SK-N-SH treated with all-trans-retinoic acid at 6 μM for 48 hours (cell line): ENCODE measurements at regions not wholly inside any gene's neighbourhood (a gene's known extent, or its start where the extent isn't known, plus 50 kb on each side); places are given as distances from the start of the nearest gene placed in this dataset.

Experiments used
- ATAC-seq: fragments of 200-7000 bp; cut with Tn5 transposase; 3 replicates; pipeline ENCODE4 v1.9.1; 2020; ENCODE audit warnings: mild to moderate bottlenecking, moderate library complexity
- ARNTL ChIP-seq: fragments of 450-650 bp; formaldehyde crosslinking; IDR thresholded peaks from 2 replicates; pipeline ENCODE4 v1.5.0; 2020; ENCODE audit warnings: low read depth, mild to moderate bottlenecking, moderate library complexity, borderline replicate concordance
- CSDC2 ChIP-seq: fragments of 250-450 bp; sonication (Bioruptor Pico); IDR thresholded peaks from 2 replicates; pipeline ENCODE4 v1.5.0; 2020; ENCODE audit warnings: mild to moderate bottlenecking, moderate library complexity
- ESRRG ChIP-seq: fragments of 250-450 bp; sonication (Bioruptor Pico); IDR thresholded peaks from 2 replicates; pipeline ENCODE4 v1.6.1; 2021; ENCODE audit warnings: mild to moderate bottlenecking
- GLIS3 ChIP-seq: fragments of 250-450 bp; sonication (Bioruptor Pico); IDR thresholded peaks from 2 replicates; pipeline ENCODE4 v1.5.0; 2020; ENCODE audit warnings: mild to moderate bottlenecking, moderate library complexity
- OSR1 ChIP-seq: fragments of 250-450 bp; sonication (Bioruptor Pico); IDR thresholded peaks from 2 replicates; pipeline ENCODE4 v1.8.0; 2022; ENCODE audit warnings: moderate library complexity, mild to moderate bottlenecking, inconsistent platforms
- PPARA ChIP-seq: fragments of 250-450 bp; sonication (Bioruptor Pico); IDR thresholded peaks from 2 replicates; pipeline ENCODE4 v1.5.0; 2020; ENCODE audit warnings: mild to moderate bottlenecking, borderline replicate concordance
- RARB ChIP-seq: fragments of 250-450 bp; sonication (Bioruptor Pico); IDR thresholded peaks from 2 replicates; pipeline ENCODE4 v1.8.0; 2021; ENCODE audit warnings: mild to moderate bottlenecking, moderate library complexity
- SNAI2 ChIP-seq: fragments of 250-450 bp; sonication (Bioruptor Pico); IDR thresholded peaks from 2 replicates; pipeline ENCODE4 v1.5.0; 2020; ENCODE audit warnings: mild to moderate bottlenecking, moderate library complexity
- TCF4 ChIP-seq: fragments of 250-450 bp; sonication (Bioruptor Pico); IDR thresholded peaks from 2 replicates; pipeline ENCODE4 v1.8.0; 2021; ENCODE audit warnings: mild to moderate bottlenecking, moderate library complexity, borderline replicate concordance
- TOX ChIP-seq: fragments of 250-450 bp; sonication (Bioruptor Pico); IDR thresholded peaks from 2 replicates; pipeline ENCODE4 v1.8.0; 2021; ENCODE audit warnings: mild to moderate bottlenecking, moderate library complexity, borderline replicate concordance
- ZC3H10 ChIP-seq: fragments of 250-450 bp; sonication (Bioruptor Pico); IDR thresholded peaks from 2 replicates; pipeline ENCODE4 v1.5.1; 2021; ENCODE audit warnings: mild to moderate bottlenecking, moderate library complexity
- ZFP3 ChIP-seq: fragments of 250-450 bp; sonication (Bioruptor Pico); IDR thresholded peaks from 2 replicates; pipeline ENCODE4 v1.5.0; 2020; ENCODE audit warnings: mild to moderate bottlenecking, moderate library complexity
- ZNF565 ChIP-seq: fragments of 450-650 bp; formaldehyde crosslinking; conservative IDR thresholded peaks from 2 replicates; pipeline ENCODE4 v1.5.0; 2020; ENCODE audit warnings: low read depth, mild to moderate bottlenecking, moderate library complexity
- ZNF8 ChIP-seq: fragments of 450-650 bp; formaldehyde crosslinking; IDR thresholded peaks from 2 replicates; pipeline ENCODE4 v1.5.0; 2020; ENCODE audit warnings: mild to moderate bottlenecking, moderate library complexity
- TF ChIP-seq, protein P1 (sequence below): fragments of 250-450 bp; sonication (Bioruptor Pico); IDR thresholded peaks from 2 replicates; pipeline ENCODE4 v1.8.0; 2021; ENCODE audit warnings: low read depth, mild to moderate bottlenecking, moderate library complexity, borderline replicate concordance
- TF ChIP-seq, protein P2 (sequence below): fragments of 250-450 bp; sonication (Bioruptor Pico); IDR thresholded peaks from 2 replicates; pipeline ENCODE4 v1.8.0; 2020; ENCODE audit warnings: mild to moderate bottlenecking, moderate library complexity, borderline replicate concordance
- TF ChIP-seq, protein P3 (sequence below): fragments of 250-450 bp; sonication (Bioruptor Pico); IDR thresholded peaks from 2 replicates; pipeline ENCODE4 v1.5.1; 2021; ENCODE audit warnings: mild to moderate bottlenecking, moderate library complexity
- TF ChIP-seq, protein P4 (sequence below): fragments of 250-450 bp; sonication (Bioruptor Pico); IDR thresholded peaks from 2 replicates; pipeline ENCODE4 v1.5.0; 2020; ENCODE audit warnings: mild to moderate bottlenecking, moderate library complexity
- TF ChIP-seq, protein P5 (sequence below): fragments of 250-450 bp; sonication (Bioruptor Pico); IDR thresholded peaks from 2 replicates; pipeline ENCODE4 v1.5.1; 2020; ENCODE audit warnings: low read depth, mild to moderate bottlenecking, moderate library complexity

DNA sequence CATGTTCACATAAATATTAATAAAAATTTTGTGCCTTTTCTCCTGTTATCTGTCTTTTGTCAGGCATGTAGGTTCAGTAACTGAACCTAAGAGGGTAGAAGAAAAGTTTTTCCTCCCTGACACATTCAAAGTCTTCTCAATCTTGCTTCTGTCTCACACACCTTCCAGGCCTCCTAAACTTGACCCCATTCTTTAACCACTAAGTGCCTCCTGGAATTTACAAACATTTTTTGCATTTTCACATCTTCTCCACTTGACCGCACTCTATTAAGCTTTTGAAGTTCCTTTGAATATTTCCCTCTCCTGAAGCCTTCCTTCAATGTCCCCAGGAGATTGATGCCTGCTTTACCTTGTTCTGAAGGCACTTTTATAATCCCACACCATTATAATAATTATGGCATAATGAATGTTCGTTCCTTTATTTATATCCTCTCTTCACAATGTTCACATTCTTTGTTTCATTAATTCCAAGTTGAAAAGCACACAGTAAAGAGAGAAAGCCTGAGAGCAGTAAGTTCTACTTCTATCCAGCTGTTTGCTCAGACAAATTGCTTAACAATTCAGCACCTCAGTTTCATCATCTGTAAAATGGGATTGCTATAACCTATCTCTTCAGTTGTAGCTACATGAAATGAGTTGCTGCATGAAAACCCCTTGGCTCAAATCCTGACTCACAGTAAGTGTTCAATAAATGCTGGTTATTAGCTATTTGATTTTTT lies 184.8 kb upstream of the KLHL29 start:
- TF ChIP-seq, protein P1, sequence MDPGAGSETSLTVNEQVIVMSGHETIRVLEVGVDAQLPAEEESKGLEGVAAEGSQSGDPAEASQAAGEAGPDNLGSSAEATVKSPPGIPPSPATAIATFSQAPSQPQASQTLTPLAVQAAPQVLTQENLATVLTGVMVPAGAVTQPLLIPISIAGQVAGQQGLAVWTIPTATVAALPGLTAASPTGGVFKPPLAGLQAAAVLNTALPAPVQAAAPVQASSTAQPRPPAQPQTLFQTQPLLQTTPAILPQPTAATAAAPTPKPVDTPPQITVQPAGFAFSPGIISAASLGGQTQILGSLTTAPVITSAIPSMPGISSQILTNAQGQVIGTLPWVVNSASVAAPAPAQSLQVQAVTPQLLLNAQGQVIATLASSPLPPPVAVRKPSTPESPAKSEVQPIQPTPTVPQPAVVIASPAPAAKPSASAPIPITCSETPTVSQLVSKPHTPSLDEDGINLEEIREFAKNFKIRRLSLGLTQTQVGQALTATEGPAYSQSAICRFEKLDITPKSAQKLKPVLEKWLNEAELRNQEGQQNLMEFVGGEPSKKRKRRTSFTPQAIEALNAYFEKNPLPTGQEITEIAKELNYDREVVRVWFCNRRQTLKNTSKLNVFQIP = no peak
- TF ChIP-seq ZFP3 (CRISPR knock-in tag) (no peak), ARNTL (CRISPR knock-in tag) (no peak), TOX (CRISPR knock-in tag) (no peak), RARB (CRISPR knock-in tag) (no peak), ZNF565 (no peak), TCF4 (CRISPR knock-in tag) (no peak), CSDC2 (CRISPR knock-in tag) (no peak), OSR1 (CRISPR knock-in tag) (no peak), ESRRG (no peak), ZC3H10 (CRISPR knock-in tag) (no peak), GLIS3 (CRISPR knock-in tag) (no peak), ZNF8 (no peak), SNAI2 (CRISPR knock-in tag) (no peak), PPARA (CRISPR knock-in tag) (no peak)
- TF ChIP-seq, protein P2, sequence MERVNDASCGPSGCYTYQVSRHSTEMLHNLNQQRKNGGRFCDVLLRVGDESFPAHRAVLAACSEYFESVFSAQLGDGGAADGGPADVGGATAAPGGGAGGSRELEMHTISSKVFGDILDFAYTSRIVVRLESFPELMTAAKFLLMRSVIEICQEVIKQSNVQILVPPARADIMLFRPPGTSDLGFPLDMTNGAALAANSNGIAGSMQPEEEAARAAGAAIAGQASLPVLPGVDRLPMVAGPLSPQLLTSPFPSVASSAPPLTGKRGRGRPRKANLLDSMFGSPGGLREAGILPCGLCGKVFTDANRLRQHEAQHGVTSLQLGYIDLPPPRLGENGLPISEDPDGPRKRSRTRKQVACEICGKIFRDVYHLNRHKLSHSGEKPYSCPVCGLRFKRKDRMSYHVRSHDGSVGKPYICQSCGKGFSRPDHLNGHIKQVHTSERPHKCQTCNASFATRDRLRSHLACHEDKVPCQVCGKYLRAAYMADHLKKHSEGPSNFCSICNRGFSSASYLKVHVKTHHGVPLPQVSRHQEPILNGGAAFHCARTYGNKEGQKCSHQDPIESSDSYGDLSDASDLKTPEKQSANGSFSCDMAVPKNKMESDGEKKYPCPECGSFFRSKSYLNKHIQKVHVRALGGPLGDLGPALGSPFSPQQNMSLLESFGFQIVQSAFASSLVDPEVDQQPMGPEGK = no peak
- TF ChIP-seq, protein P3, sequence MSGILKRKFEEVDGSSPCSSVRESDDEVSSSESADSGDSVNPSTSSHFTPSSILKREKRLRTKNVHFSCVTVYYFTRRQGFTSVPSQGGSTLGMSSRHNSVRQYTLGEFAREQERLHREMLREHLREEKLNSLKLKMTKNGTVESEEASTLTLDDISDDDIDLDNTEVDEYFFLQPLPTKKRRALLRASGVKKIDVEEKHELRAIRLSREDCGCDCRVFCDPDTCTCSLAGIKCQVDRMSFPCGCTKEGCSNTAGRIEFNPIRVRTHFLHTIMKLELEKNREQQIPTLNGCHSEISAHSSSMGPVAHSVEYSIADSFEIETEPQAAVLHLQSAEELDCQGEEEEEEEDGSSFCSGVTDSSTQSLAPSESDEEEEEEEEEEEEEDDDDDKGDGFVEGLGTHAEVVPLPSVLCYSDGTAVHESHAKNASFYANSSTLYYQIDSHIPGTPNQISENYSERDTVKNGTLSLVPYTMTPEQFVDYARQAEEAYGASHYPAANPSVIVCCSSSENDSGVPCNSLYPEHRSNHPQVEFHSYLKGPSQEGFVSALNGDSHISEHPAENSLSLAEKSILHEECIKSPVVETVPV (CRISPR knock-in tag) = no peak
- TF ChIP-seq, protein P4, sequence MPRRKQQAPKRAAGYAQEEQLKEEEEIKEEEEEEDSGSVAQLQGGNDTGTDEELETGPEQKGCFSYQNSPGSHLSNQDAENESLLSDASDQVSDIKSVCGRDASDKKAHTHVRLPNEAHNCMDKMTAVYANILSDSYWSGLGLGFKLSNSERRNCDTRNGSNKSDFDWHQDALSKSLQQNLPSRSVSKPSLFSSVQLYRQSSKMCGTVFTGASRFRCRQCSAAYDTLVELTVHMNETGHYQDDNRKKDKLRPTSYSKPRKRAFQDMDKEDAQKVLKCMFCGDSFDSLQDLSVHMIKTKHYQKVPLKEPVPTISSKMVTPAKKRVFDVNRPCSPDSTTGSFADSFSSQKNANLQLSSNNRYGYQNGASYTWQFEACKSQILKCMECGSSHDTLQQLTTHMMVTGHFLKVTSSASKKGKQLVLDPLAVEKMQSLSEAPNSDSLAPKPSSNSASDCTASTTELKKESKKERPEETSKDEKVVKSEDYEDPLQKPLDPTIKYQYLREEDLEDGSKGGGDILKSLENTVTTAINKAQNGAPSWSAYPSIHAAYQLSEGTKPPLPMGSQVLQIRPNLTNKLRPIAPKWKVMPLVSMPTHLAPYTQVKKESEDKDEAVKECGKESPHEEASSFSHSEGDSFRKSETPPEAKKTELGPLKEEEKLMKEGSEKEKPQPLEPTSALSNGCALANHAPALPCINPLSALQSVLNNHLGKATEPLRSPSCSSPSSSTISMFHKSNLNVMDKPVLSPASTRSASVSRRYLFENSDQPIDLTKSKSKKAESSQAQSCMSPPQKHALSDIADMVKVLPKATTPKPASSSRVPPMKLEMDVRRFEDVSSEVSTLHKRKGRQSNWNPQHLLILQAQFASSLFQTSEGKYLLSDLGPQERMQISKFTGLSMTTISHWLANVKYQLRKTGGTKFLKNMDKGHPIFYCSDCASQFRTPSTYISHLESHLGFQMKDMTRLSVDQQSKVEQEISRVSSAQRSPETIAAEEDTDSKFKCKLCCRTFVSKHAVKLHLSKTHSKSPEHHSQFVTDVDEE = no peak
- TF ChIP-seq, protein P5, sequence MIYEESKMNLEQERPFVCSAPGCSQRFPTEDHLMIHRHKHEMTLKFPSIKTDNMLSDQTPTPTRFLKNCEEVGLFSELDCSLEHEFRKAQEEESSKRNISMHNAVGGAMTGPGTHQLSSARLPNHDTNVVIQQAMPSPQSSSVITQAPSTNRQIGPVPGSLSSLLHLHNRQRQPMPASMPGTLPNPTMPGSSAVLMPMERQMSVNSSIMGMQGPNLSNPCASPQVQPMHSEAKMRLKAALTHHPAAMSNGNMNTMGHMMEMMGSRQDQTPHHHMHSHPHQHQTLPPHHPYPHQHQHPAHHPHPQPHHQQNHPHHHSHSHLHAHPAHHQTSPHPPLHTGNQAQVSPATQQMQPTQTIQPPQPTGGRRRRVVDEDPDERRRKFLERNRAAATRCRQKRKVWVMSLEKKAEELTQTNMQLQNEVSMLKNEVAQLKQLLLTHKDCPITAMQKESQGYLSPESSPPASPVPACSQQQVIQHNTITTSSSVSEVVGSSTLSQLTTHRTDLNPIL (CRISPR knock-in tag) = no peak
- no peak for ATAC-seq

DNA sequence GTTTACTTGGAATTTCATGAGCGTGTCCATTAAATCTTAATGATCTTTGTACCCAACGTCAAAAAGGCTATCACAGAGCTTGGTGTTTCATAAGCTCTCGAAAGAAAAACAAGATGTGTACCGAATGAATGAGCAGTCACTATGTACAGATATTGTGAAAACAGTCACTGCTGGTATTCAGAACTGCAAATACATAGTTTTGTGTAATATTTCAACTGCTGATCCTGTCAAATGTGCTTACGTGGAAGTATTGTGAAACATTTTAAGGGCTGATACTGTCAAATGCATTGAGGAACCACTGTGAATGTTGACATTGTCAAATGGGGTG lies 184.2 kb upstream of the KLHL29 start:
- ATAC-seq = no peak
- TF ChIP-seq ZNF8 (no peak), ESRRG (no peak), SNAI2 (CRISPR knock-in tag) (no peak), TOX (CRISPR knock-in tag) (no peak), ZC3H10 (CRISPR knock-in tag) (no peak), RARB (CRISPR knock-in tag) (no peak), PPARA (CRISPR knock-in tag) (no peak), ZNF565 (no peak), ARNTL (CRISPR knock-in tag) (no peak)
- TF ChIP-seq, protein P4 = no peak
- TF ChIP-seq, protein P1 = no peak
